ENCODE measurements at regions not wholly inside any gene's neighbourhood (a gene's known extent, or its start where the extent isn't known, plus 50 kb on each side); places are given as distances from the start of the nearest gene placed in this dataset.

- ChIA-PET POLR2A (no interaction called here), CTCF (no interaction called here)
- Histone ChIP-seq H3K4me3 (ENCODE audit: low read depth in 2 of 2, low read length in 2 of 2) (no peak overlapping the region), H3K27me3 (ENCODE audit: control insufficient read depth, insufficient read depth, low read length) (no peaks in the 10 kb centered on the region), H3K9me3 (ENCODE audit: control insufficient read depth, insufficient read depth, low read depth, low read length) (no peaks in the 10 kb centered on the region), H3K4me1 (ENCODE audit: control insufficient read depth, insufficient read depth, low read length) (no peaks in the 10 kb centered on the region), H3K27ac (ENCODE audit: low read length) (no peak overlapping the region), H3K36me3 (ENCODE audit: control insufficient read depth, insufficient read depth, low read length) (no peaks in the 10 kb centered on the region)
- TF ChIP-seq REST (IDR thresholded peaks at IDR 0.05; ENCODE audit: insufficient read depth in 1 of 2, low read depth in 2 of 2, low read length in 1 of 2) (no peak), CTCF (IDR thresholded peaks at IDR 0.05) (no peak), SIN3A (IDR thresholded peaks at IDR 0.05; ENCODE audit: borderline replicate concordance, insufficient read depth, low read depth, low read length) (no peak)
- no TSS peak for BruUV-seq (replicated peaks)
- intact Hi-C loops (cut with micrococcal nuclease; ENCODE audit: unreplicated experiment) (no loop called here), in situ Hi-C loops (cut with HindIII; ENCODE audit: low pct_unique_long_range_greater_than_20kb, low sequenced_read_pairs) (no loop called here)
- DNase-seq (ENCODE audit: low read depth, low spot score): no peak
- no peak for ATAC-seq
Measured at GRCh38 chr6:102344769-102345168, 951.3 kb downstream of the GRIK2 start.

GRCh38 chr6:102340311-102340710 is 946.8 kb downstream of the GRIK2 start:
- TF ChIP-seq SIN3A (IDR thresholded peaks at IDR 0.05; ENCODE audit: borderline replicate concordance, insufficient read depth, low read depth, low read length) (no peak), REST (IDR thresholded peaks at IDR 0.05; ENCODE audit: insufficient read depth in 1 of 2, low read depth in 2 of 2, low read length in 1 of 2) (no peak), CTCF (IDR thresholded peaks at IDR 0.05) (no peak), TCF7L2 (IDR thresholded peaks at IDR 0.05; ENCODE audit: low read depth, low read length) (no peak), POLR2AphosphoS5 (IDR thresholded peaks at IDR 0.05; ENCODE audit: low read depth, low read length) (no peak)
- DNase-seq (ENCODE audit: low read depth, low spot score) (no peak), ATAC-seq (no peak)
- Histone ChIP-seq H3K27ac (ENCODE audit: low read length) (no peak overlapping the region), H3K4me1 (ENCODE audit: control insufficient read depth, insufficient read depth, low read length) (no peaks in the 10 kb centered on the region), H3K36me3 (ENCODE audit: control insufficient read depth, insufficient read depth, low read length) (no peaks in the 10 kb centered on the region), H3K9me3 (ENCODE audit: control insufficient read depth, insufficient read depth, low read depth, low read length) (no peaks in the 10 kb centered on the region), H3K4me3 (ENCODE audit: low read depth in 2 of 2, low read length in 2 of 2) (no peak overlapping the region), H3K27me3 (ENCODE audit: control insufficient read depth, insufficient read depth, low read length) (no peaks in the 10 kb centered on the region)
- POLR2A ChIA-PET: no interaction called here
- in situ Hi-C loops (cut with HindIII; ENCODE audit: low pct_unique_long_range_greater_than_20kb, low sequenced_read_pairs) (no loop called here), intact Hi-C loops (cut with micrococcal nuclease; ENCODE audit: unreplicated experiment) (no loop called here)
- CTCF ChIA-PET: no interaction called here
- BruUV-seq (replicated peaks): no TSS peak

All from Panc1 (cell line).